Epithelial cell of proximal tubule (primary cell): ENCODE measurements at regions not wholly inside any gene's neighbourhood (a gene's known extent, or its start where the extent isn't known, plus 50 kb on each side); places are given as distances from the start of the nearest gene placed in this dataset.
A peak's percentile ranks its signal among the peaks of the same experiment; 100 is the strongest.

Experiments used
- DNase-seq: peaks from one replicate; pipeline ENCODE4 v3.0.0-alpha.2; 2011; ENCODE audit warnings: low read depth
- H3K4me3 ChIP-seq: 2 replicates; pipeline ENCODE4 v1.5.1; 2011; ENCODE audit warnings: low read depth, mild to moderate bottlenecking, low read length
- TF ChIP-seq, protein P1 (sequence below): conservative IDR thresholded peaks from 2 replicates; pipeline ENCODE4 v1.5.1; 2012; ENCODE audit warnings: low read depth, mild to moderate bottlenecking, low read length

DNA sequence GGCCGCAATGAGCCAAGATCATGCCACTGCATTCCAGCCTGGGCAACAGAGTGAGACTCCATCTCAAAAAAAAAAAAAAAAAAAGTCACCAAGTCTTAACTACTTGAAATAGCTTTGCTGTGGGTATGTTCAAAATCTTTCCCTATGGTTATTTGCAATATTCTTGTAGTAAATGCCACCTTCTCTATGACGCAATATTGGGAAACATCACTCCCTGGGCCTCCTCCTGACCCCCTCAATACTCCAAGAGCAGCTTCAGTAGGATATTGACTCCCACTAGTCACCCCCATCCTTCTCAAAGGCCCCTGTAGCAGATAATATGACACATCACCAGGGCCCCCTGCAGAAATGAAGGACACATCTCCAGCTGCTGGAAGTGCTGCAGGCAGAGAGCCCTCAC lies 137.8 kb downstream of the AIPL1 start:
- TF ChIP-seq, protein P1, sequence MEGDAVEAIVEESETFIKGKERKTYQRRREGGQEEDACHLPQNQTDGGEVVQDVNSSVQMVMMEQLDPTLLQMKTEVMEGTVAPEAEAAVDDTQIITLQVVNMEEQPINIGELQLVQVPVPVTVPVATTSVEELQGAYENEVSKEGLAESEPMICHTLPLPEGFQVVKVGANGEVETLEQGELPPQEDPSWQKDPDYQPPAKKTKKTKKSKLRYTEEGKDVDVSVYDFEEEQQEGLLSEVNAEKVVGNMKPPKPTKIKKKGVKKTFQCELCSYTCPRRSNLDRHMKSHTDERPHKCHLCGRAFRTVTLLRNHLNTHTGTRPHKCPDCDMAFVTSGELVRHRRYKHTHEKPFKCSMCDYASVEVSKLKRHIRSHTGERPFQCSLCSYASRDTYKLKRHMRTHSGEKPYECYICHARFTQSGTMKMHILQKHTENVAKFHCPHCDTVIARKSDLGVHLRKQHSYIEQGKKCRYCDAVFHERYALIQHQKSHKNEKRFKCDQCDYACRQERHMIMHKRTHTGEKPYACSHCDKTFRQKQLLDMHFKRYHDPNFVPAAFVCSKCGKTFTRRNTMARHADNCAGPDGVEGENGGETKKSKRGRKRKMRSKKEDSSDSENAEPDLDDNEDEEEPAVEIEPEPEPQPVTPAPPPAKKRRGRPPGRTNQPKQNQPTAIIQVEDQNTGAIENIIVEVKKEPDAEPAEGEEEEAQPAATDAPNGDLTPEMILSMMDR: no peak
- no peak for DNase-seq
- H3K4me3 ChIP-seq: no peak overlapping the region

DNA sequence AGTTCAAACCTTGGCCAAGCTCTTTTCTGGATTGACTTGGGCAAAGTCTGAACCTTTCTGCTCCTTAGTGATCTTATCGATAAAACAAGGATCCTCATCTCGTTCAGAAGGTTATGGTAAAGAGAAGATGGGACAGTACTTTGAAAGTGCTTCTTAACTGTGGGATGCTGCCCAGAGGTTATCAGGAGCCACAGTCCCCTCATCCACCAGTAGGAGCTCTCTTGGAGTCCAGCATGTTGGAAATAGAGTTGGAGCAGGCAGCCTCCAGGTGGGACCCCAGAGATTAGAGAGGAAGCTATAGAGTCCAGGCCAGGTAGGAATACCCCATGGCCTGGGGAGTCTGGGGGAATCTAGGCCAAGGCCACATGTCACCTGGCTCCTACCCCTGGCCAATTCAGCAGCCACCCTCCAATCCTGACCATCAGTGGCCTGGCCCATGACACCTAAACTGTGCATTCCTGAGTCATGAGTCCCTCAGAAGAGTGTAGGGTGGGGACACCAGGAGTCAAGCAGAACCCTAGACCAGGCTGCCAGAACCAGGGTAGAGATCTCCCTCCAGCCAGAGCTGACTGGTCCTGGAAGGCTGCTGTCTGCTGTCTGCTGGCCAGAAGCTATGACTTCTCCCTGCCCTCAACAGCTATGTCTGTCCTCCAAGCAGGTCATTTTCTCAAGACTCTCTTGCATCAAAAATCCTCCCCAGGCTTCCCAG lies 144.3 kb downstream of the AIPL1 start:
- no peak overlapping the region for H3K4me3 ChIP-seq
- TF ChIP-seq, protein P1: no peak
- no peak for DNase-seq

DNA sequence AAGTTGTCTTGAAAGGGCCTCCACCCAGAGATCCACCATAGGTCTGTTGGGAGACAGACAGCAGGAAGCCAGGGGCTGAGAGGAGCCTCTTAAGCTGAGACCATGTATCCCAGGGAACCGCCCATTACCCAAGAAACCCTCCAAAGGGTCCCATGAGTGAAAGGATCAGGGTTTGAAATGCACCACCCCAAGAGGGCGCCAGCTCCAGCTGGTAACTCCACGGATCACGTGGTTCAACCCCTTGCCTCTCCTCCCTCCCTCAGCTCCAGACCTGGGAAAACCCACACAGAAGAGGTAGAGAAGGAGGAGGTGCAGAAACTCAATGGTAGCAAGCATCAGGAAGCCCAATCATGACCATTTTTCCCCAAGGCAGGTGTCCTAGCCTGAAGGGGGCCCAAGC lies 148.7 kb downstream of the AIPL1 start:
- H3K4me3 ChIP-seq: no peak overlapping the region
- TF ChIP-seq, protein P1: peak; percentile 16
- no peak for DNase-seq

DNA sequence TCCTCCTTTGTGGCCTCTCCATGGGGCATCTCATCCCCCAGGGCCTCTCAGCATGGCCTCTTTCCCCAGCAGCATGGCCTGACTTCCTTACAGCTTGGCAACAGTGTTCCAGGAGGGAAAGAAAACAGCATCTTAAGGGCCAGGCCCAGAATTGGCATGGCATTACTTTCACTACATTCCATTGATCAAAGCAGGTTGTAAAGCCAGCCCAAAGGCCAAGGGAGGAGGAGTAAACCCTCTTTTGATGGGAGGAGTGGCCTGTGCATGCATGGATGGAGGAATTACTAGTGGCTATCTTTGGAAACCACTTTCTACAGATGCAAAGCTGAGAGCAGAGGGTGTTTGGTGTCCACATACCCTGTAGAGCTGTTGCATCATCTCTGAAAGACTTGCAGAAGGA lies 149.4 kb downstream of the AIPL1 start:
- TF ChIP-seq, protein P1: no peak
- no peak for DNase-seq

DNA sequence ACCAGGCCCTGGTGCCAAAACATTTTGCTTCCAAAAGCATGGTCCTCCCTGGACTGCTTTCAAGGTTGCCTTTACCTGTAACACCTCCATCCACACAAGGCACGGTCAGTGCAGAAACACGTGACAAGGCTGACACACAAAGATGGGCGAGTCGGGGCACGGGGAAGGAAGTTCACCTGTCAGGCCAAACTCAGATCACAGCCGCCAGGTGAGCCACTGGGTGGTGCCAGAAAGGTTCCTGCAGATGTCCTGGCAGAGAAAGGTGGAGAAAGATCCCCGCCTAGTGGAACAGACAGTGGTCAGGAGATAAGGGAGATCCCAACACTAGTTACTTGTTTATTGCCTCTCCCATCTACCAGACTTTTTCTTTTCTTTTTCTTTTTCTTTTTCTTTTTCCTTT lies 155.3 kb downstream of the AIPL1 start:
- DNase-seq: no peak
- TF ChIP-seq, protein P1: peak; percentile 82
- H3K4me3 ChIP-seq: no peak overlapping the region

More for the DNA sequence above, 149.4 kb downstream of the AIPL1 start:
- H3K4me3 ChIP-seq: no peak overlapping the region

DNA sequence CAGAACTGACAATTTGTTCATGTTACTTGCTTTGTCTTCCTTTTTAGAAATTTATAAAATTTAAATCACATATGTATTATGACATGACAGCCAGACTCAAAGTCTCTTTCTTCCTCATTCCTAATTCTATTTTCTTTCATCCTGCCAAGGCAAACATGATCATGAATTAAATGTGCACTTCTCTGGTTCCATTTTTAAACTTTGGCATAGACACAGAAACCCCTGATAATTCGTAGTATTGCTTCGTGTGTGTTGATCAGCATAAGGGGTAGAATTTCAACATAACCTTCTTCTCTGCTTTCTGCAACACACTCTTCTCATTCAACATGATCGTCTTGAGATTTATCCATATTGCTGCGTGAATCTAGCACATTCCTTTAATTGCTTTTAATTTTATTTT lies 156.5 kb downstream of the AIPL1 start:
- H3K4me3 ChIP-seq: no peak overlapping the region
- TF ChIP-seq, protein P1: no peak
- DNase-seq: no peak

DNA sequence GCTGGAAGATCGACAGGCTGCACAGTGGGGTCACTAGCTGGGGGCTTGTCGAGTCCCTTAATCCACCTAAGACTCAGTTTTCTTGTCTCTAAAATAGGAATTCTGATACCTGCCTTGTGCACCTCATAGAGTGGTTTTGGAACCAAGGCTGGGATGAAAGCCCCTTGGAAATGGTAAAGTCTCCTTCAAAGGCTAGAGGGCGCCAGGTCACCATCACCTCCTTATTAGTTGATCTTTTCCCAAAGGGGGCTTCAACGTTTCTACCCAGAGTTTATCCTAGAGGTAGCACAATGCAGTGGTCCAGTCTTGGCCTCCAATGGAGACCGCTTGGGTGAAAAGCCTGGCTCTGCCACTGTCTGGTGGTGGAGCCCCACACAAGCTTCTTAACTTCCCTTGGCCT lies 158.2 kb downstream of the AIPL1 start:
- TF ChIP-seq, protein P1: peak; percentile 14
- H3K4me3 ChIP-seq: no peak overlapping the region
- no peak for DNase-seq
